SK-N-SH (cell line): ENCODE measurements at regions not wholly inside any gene's neighbourhood (a gene's known extent, or its start where the extent isn't known, plus 50 kb on each side); places are given as distances from the start of the nearest gene placed in this dataset.

Experiments
- CTCF ChIA-PET: fragments of 300-600, 350-600 bp; formaldehyde crosslinking; extraction: SDS; loops from one replicate; lab custom pipeline; 2021; lab: Yijun Ruan, JAX
- POLR2A ChIA-PET: fragments of 350-600 bp; sonication (Branson Sonifier 250); formaldehyde crosslinking; extraction: SDS; loops from one replicate; lab custom pipeline; 2020; ENCODE audit warnings: antibody characterized with exemption, inconsistent platforms; lab: Yijun Ruan, JAX
- DNase-seq: peaks from one replicate; pipeline ENCODE4 v3.0.0; 2012
- H2AFZ ChIP-seq: fragments of 200-600 bp; sonication (generic); 2 replicates; pipeline ENCODE4 v1.8.1; 2016; ENCODE audit warnings: antibody characterized with exemption, mild to moderate bottlenecking, low read depth
- H3F3A ChIP-seq: fragments of 200-600 bp; sonication (generic); replicated peaks from 2 replicates; pipeline ENCODE3; 2016; ENCODE audit warnings: antibody characterized with exemption, mild to moderate bottlenecking; ENCODE audit not compliant: insufficient read depth
- H3K27ac ChIP-seq, 2 experiments: fragments of 200-500 bp in 1 of 2; fragments of 200-600 bp in 1 of 2; sonication (Bioruptor generic) in 1 of 2; sonication (generic), shearing (Covaris generic) in 1 of 2; 2 replicates each; pipeline versions ENCODE4 v1.5.1 to v1.6.1; 2014 to 2016; ENCODE audit warnings: low read depth in 2 of 2, inconsistent platforms in 1 of 2, low read length in 1 of 2, mild to moderate bottlenecking in 1 of 2, mixed read lengths in 1 of 2
- H3K27me3 ChIP-seq: fragments of 200-600 bp; sonication (generic), shearing (Covaris generic); 2 replicates; pipeline ENCODE4 v1.6.1; 2016; ENCODE audit warnings: mixed run types; ENCODE audit not compliant: insufficient read depth
- H3K36me3 ChIP-seq, 2 experiments: fragments of 200-500 bp in 1 of 2; fragments of 200-600 bp in 1 of 2; sonication (Bioruptor generic) in 1 of 2; sonication (generic) in 1 of 2; replicated peaks in 1 of 2; 2 replicates each; pipeline versions ENCODE3 to v1.5.1; 2014 to 2016; ENCODE audit warnings: low read length in 1 of 2, mild to moderate bottlenecking in 1 of 2; ENCODE audit not compliant: insufficient read depth in 2 of 2, control insufficient read depth in 1 of 2
- H3K4me1 ChIP-seq, 2 experiments: fragments of 200-500 bp in 1 of 2; fragments of 200-600 bp in 1 of 2; sonication (Bioruptor generic) in 1 of 2; sonication (generic), shearing (Covaris generic) in 1 of 2; 2 replicates each; pipeline versions ENCODE4 v1.5.1 to v1.6.1; 2014 to 2016; ENCODE audit warnings: low read depth in 1 of 2, low read length in 1 of 2, mixed run types in 1 of 2; ENCODE audit not compliant: insufficient read depth in 2 of 2, control insufficient read depth in 1 of 2
- H3K4me2 ChIP-seq: fragments of 200-600 bp; sonication (generic), shearing (Covaris generic); 2 replicates; pipeline ENCODE4 v1.6.1; 2017; ENCODE audit warnings: mixed run types
- H3K4me3 ChIP-seq, 2 experiments: fragments of 200-500 bp in 1 of 2; fragments of 200-600 bp in 1 of 2; sonication (Bioruptor generic) in 1 of 2; sonication (generic), shearing (Covaris generic) in 1 of 2; 2 replicates each; pipeline versions ENCODE4 v1.5.1 to v1.8.1; 2014 to 2016; ENCODE audit warnings: low read depth in 2 of 2, inconsistent platforms in 1 of 2, low read length in 1 of 2, mild to moderate bottlenecking in 1 of 2, mixed read lengths in 1 of 2, moderate library complexity in 1 of 2
- H3K79me2 ChIP-seq: fragments of 200-600 bp; sonication (generic); 2 replicates; pipeline ENCODE4 v1.8.1; 2017; ENCODE audit warnings: mild to moderate bottlenecking; ENCODE audit not compliant: insufficient read depth
- H3K9ac ChIP-seq: fragments of 200-600 bp; sonication (generic); 2 replicates; pipeline ENCODE4 v1.6.1; 2017; ENCODE audit warnings: mixed run types
- H3K9me2 ChIP-seq: fragments of 200-600 bp; sonication (generic); 2 replicates; pipeline ENCODE4 v1.6.1; 2017; ENCODE audit warnings: mixed run types
- H3K9me3 ChIP-seq: fragments of 200-600 bp; sonication (generic); 2 replicates; pipeline ENCODE4 v1.6.1; 2017; ENCODE audit warnings: mixed run types, mild to moderate bottlenecking, moderate library complexity
- H4K20me1 ChIP-seq: fragments of 200-600 bp; sonication (generic); 2 replicates; pipeline ENCODE4 v1.6.1; 2017; ENCODE audit warnings: mild to moderate bottlenecking, mixed run types; ENCODE audit not compliant: insufficient read depth
- EZH2phosphoT487 ChIP-seq: fragments of 200-600 bp; sonication (generic); IDR thresholded peaks from 2 replicates; pipeline ENCODE4 v1.6.1; 2017; ENCODE audit warnings: low read depth, mixed run types, mild to moderate bottlenecking, antibody characterized with exemption, moderate library complexity, borderline replicate concordance
- FOSL2 ChIP-seq: IDR thresholded peaks from 2 replicates; pipeline ENCODE4 v1.4.0; 2012; ENCODE audit warnings: low read depth, mild to moderate bottlenecking, moderate library complexity, borderline replicate concordance
- FOXM1 ChIP-seq: IDR thresholded peaks from 2 replicates; pipeline ENCODE4 v1.4.0; 2012; ENCODE audit warnings: low read depth, mild to moderate bottlenecking
- JUND ChIP-seq: IDR thresholded peaks from 2 replicates; pipeline ENCODE4 v1.4.0; 2012
- MAX ChIP-seq: IDR thresholded peaks from 2 replicates; pipeline ENCODE4 v1.4.0; 2012; ENCODE audit warnings: low read depth
- MXI1 ChIP-seq: IDR thresholded peaks from 2 replicates; pipeline ENCODE4 v1.6.1; 2012; ENCODE audit warnings: mild to moderate bottlenecking, low read depth, low read length, improper control_type of control experiment
- RCOR1 ChIP-seq: fragments of 150-350 bp; IDR thresholded peaks from 2 replicates; pipeline ENCODE4 v1.6.1; 2017; ENCODE audit warnings: antibody characterized with exemption, low read length
- SMC3 ChIP-seq: IDR thresholded peaks from 2 replicates; pipeline ENCODE4 v1.6.1; 2012; ENCODE audit warnings: low read depth, low read length, improper control_type of control experiment
- USF2 ChIP-seq: fragments of 150-350 bp; IDR thresholded peaks from 2 replicates; pipeline ENCODE4 v1.6.1; 2017; ENCODE audit warnings: antibody characterized with exemption, low read length, low read depth, borderline replicate concordance
- WGBS: methylation state at CpG from one replicate; pipeline ENCODE4 v1.1.6; 2017; ENCODE audit warnings: low lambda C conversion rate; 5-methylcytosine and 5-hydroxymethylcytosine counted together
- TF ChIP-seq, protein P1 (sequence below): IDR thresholded peaks from 2 replicates; pipeline ENCODE4; 2012

DNA sequence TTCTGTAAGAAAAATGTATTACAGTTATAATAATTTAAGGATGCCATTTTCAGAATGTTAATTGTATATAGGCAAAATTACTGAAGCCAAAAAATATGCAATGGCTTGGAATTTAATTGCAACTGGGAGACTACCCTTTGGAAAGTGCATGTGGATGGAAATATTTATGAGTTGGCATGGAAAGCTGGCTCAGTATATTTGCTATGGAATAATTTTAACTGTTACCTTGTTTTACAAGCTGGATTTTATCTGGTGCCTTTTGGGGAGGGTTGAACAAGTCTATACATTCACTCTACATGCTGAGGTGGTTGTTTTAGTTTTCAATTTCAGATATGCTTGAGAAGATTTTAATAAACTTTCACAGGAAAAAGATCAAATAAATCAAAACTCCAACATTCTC is 80.9 kb upstream of the ABCB5 start:
- no peaks in the 10 kb centered on the region; the same call in 1 of the 2 replicates for H3K9me2 ChIP-seq
- TF ChIP-seq USF2 (no peak), MAX (no peak), MXI1 (no peak), RCOR1 (no peak), EZH2phosphoT487 (no peak), FOSL2 (no peak)
- TF ChIP-seq, protein P1, sequence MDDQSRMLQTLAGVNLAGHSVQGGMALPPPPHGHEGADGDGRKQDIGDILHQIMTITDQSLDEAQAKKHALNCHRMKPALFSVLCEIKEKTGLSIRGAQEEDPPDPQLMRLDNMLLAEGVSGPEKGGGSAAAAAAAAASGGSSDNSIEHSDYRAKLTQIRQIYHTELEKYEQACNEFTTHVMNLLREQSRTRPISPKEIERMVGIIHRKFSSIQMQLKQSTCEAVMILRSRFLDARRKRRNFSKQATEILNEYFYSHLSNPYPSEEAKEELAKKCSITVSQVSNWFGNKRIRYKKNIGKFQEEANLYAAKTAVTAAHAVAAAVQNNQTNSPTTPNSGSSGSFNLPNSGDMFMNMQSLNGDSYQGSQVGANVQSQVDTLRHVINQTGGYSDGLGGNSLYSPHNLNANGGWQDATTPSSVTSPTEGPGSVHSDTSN, result no peak
- TF ChIP-seq, all 33 proteins: peak for 0
- H3K4me2 ChIP-seq, result no peak overlapping the region
- ChIA-PET POLR2A (no interaction called here), CTCF (interaction anchor here (0.5 to 1.2 kb wide), 2 partner anchors 11 to 374 kb away, joined by 3 read pairs; no protein-coding TSS in a partner anchor)
- DNase-seq, result no peak
- no peaks in the 10 kb centered on the region for H3K79me2 ChIP-seq
- no peak overlapping the region for H2AFZ ChIP-seq
- no peaks in the 10 kb centered on the region for H3F3A ChIP-seq
- H4K20me1 ChIP-seq, result no peaks in the 10 kb centered on the region
- H3K27ac ChIP-seq, result no peak overlapping the region
- no peaks in the 10 kb centered on the region for H3K4me1 ChIP-seq
- no peak overlapping the region for H3K9ac ChIP-seq
- no peak overlapping the region for H3K4me3 ChIP-seq
- H3K36me3 ChIP-seq, result no peaks in the 10 kb centered on the region
- no peaks in the 10 kb centered on the region for H3K27me3 ChIP-seq
- no peaks in the 10 kb centered on the region for H3K9me3 ChIP-seq

- no peaks in the 10 kb centered on the region for H3K27me3 ChIP-seq
- ChIA-PET POLR2A (no interaction called here), CTCF (no interaction called here)
- H3F3A ChIP-seq, result no peaks in the 10 kb centered on the region
- no peak for DNase-seq
- H3K4me3 ChIP-seq, result no peak overlapping the region
- no peak for TF ChIP-seq SMC3
- TF ChIP-seq FOXM1, result no peak
- TF ChIP-seq, protein P1, result no peak
- no peak for TF ChIP-seq JUND
- H3K36me3 ChIP-seq, result no peaks in the 10 kb centered on the region
- no peaks in the 10 kb centered on the region for H3K4me1 ChIP-seq
- no peak overlapping the region for H2AFZ ChIP-seq
- H3K9me3 ChIP-seq, result no peaks in the 10 kb centered on the region
- H3K9ac ChIP-seq, result no peak overlapping the region
- H3K79me2 ChIP-seq, result no peaks in the 10 kb centered on the region
- H3K27ac ChIP-seq, result no peak overlapping the region
- no peaks in the 10 kb centered on the region for H4K20me1 ChIP-seq
- no peaks in the 10 kb centered on the region; the same call in 1 of the 2 replicates for H3K9me2 ChIP-seq
- no peak overlapping the region for H3K4me2 ChIP-seq
- WGBS, result 25% methylated on average over 3 of the region's 3 CpGs
Observed at GRCh38 chr7:20535541-20535940, 79.9 kb upstream of the ABCB5 start.
